Tibial nerve (tissue), 3 donors: ENCODE measurements at regions not wholly inside any gene's neighbourhood (a gene's known extent, or its start where the extent isn't known, plus 50 kb on each side); places are given as distances from the start of the nearest gene placed in this dataset.

Source experiments
- POLR2A ChIP-seq, 2 donors: fragments of 450-650 bp; IDR thresholded peaks; one replicate each; pipeline ENCODE4 v1.6.1; 2017; ENCODE audit warnings: antibody characterized with exemption in 2 of 2, mild to moderate bottlenecking in 2 of 2, moderate library complexity in 2 of 2
- TF ChIP-seq, protein P1 (sequence below), 5 experiments: fragments of 200-600 bp in 3 of 5; fragments of 450-650 bp in 2 of 5; sonication (generic) in 3 of 5; IDR thresholded peaks; one replicate each; pipeline ENCODE4 v1.5.1; 2016 to 2019; ENCODE audit warnings: antibody characterized with exemption in 5 of 5, mild to moderate bottlenecking in 3 of 5, moderate library complexity in 2 of 5

DNA sequence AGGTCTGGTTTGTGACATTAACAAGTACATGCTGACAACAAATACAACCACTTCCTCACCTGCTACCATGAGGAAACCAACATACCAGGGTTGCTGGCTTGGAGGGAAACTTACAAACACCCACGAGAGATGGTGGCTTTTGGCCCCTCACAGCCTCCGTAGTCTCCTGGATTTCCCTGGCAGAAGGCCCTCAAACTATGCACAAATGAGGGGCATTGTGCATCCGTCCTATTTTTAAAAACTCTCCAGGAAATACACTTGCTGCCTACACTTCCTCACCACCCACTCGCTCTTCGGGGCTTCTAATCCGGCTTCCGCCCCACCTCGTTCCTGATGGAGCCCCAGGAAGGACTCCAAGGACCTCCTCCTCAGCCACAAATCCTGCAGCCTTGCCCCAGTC, 355.0 kb upstream of the GATB start:
- TF ChIP-seq, protein P1, sequence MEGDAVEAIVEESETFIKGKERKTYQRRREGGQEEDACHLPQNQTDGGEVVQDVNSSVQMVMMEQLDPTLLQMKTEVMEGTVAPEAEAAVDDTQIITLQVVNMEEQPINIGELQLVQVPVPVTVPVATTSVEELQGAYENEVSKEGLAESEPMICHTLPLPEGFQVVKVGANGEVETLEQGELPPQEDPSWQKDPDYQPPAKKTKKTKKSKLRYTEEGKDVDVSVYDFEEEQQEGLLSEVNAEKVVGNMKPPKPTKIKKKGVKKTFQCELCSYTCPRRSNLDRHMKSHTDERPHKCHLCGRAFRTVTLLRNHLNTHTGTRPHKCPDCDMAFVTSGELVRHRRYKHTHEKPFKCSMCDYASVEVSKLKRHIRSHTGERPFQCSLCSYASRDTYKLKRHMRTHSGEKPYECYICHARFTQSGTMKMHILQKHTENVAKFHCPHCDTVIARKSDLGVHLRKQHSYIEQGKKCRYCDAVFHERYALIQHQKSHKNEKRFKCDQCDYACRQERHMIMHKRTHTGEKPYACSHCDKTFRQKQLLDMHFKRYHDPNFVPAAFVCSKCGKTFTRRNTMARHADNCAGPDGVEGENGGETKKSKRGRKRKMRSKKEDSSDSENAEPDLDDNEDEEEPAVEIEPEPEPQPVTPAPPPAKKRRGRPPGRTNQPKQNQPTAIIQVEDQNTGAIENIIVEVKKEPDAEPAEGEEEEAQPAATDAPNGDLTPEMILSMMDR (IDR thresholded peaks at IDR 0.05): no peak
- no peak for TF ChIP-seq POLR2A (IDR thresholded peaks at IDR 0.05)
